H1 (cell line): ENCODE measurements at regions not wholly inside any gene's neighbourhood (a gene's known extent, or its start where the extent isn't known, plus 50 kb on each side); places are given as distances from the start of the nearest gene placed in this dataset.

Experiments
- BACH1 ChIP-seq: IDR thresholded peaks from 2 replicates; pipeline ENCODE4 v1.6.1; 2012; ENCODE audit warnings: low read length, improper control_type of control experiment
- GABPA ChIP-seq: IDR thresholded peaks from 2 replicates; pipeline ENCODE4 v1.6.1; 2011; ENCODE audit warnings: mild to moderate bottlenecking, low read length, moderate library complexity, borderline replicate concordance; ENCODE audit not compliant: insufficient read depth
- RXRA ChIP-seq: IDR thresholded peaks from 2 replicates; pipeline ENCODE4 v1.6.1; 2011; ENCODE audit warnings: low read depth, mild to moderate bottlenecking, low read length, moderate library complexity; ENCODE audit not compliant: insufficient read depth

- no peak for TF ChIP-seq RXRA
- no peak for TF ChIP-seq BACH1
- no peak for TF ChIP-seq GABPA
Measured at GRCh38 chr12:58286353-58286752, 345.0 kb downstream of the ATP23 start (continued).
